ENCODE measurements at regions not wholly inside any gene's neighbourhood (a gene's known extent, or its start where the extent isn't known, plus 50 kb on each side); places are given as distances from the start of the nearest gene placed in this dataset.

DNA sequence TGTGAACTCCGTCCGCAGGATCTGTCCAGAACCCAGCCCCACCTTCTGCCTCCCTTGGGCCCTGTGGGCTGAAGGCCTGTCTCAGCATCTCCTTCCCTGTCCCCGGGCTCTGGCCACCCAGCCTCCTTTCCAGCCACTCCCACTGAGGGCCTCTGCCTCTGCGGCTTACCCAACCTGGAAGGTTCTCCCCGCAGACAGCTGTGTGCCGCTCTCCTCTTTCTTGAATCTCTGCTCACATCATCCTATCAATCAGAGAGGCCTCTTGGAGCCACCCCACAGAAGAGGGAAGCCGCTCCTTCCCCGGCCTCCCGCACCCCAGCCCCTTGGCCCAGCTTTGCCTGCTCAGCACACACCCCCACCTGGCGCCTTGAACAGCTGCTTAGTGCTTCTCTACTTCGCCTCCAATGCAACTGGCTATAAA is 81.5 kb upstream of the UNC5A start:
- DNase-seq = no peak
- Histone ChIP-seq H3K9me3 (replicated peaks) (no peaks in the 10 kb centered on the region), H3K4me3 (no peak overlapping the region), H3K27me3 (peaks cover 33% of the 10 kb centered on the region), H3K27ac (no peak overlapping the region), H3K4me1 (no peaks in the 10 kb centered on the region), H3K36me3 (no peaks in the 10 kb centered on the region)

GRCh38 chr5:176730815-176731475 is 79.4 kb upstream of the UNC5A start:
- Histone ChIP-seq H3K4me3 (no peak overlapping the region), H3K36me3 (no peaks in the 10 kb centered on the region), H3K4me1 (no peaks in the 10 kb centered on the region), H3K27ac (no peak overlapping the region), H3K9me3 (replicated peaks) (no peaks in the 10 kb centered on the region), H3K27me3 (peaks cover 31% of the 10 kb centered on the region)
- DNase-seq = no peak

- peaks cover 24% of the 10 kb centered on the region for H3K27me3 ChIP-seq
- DNase-seq = no peak
- no peaks in the 10 kb centered on the region for H3K9me3 ChIP-seq (replicated peaks)
- H3K4me1 ChIP-seq = no peaks in the 10 kb centered on the region
- no peaks in the 10 kb centered on the region for H3K36me3 ChIP-seq
- H3K4me3 ChIP-seq = no peak overlapping the region
- H3K27ac ChIP-seq = no peak overlapping the region
Observed at GRCh38 chr5:176731506-176732160, 78.7 kb upstream of the UNC5A start.

DNA sequence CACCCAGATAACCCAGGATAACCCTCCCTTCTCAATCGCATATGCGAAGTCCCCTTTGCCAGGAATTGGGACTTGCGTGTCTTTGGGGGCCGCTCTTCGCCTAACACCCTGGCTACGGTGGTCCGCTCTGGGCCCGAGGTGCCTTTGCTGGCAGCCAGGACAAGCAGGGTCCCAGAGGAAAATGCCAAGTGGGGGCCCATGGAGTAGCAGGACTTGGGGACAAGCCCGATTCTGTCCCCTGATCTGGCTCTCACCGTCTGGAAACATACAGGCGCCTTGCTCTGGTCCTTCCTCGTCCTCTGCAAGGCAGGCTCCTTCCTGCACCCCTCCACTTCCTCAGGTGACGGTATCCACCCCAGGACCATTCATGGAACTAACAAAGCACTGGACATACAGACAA is 78.1 kb upstream of the UNC5A start:
- Histone ChIP-seq H3K27ac (no peak overlapping the region), H3K9me3 (replicated peaks) (no peaks in the 10 kb centered on the region), H3K27me3 (peaks cover 19% of the 10 kb centered on the region), H3K36me3 (no peaks in the 10 kb centered on the region), H3K4me3 (no peak overlapping the region), H3K4me1 (no peaks in the 10 kb centered on the region)
- no peak for DNase-seq

DNA sequence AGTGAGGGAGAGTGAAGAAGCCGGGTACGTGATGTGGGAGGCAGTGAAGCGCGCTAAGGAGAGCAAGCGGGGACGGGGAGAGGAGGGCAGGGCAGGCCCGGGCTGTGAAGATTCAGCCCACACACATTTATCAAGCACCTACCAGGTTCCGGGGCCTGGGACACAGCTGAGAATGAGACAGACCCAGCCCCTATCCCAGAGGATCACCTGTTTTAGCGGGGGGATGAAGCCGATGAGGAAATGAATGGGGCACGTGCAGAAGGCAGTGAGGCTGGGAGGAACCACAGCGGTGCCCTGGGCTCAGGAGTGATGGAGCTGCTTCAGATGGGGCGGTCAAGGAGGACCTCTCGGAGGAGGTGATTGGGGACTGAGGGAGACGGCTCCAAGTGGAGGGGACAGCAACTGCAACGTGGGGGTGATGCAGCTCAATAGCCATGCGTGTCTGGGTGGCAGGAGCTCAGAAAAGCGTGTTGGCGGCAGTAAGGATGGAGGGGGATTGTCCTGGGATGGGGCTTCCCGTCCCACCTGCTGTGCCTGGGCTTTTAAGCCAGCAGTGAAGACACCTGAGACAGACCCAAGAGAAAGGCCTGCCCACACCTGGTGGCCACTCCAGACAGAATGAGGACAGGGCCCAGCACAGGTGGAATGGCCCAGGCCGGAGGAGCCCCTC is 77.5 kb upstream of the UNC5A start:
- H3K27me3 ChIP-seq = peaks cover 19% of the 10 kb centered on the region
- no peaks in the 10 kb centered on the region for H3K36me3 ChIP-seq
- no peaks in the 10 kb centered on the region for H3K4me1 ChIP-seq
- H3K27ac ChIP-seq = no peak overlapping the region
- no peak for DNase-seq
- H3K4me3 ChIP-seq = no peak overlapping the region
- no peaks in the 10 kb centered on the region for H3K9me3 ChIP-seq (replicated peaks)

GRCh38 chr5:176733406-176734262 is 76.7 kb upstream of the UNC5A start:
- DNase-seq = no peak
- H3K9me3 ChIP-seq (replicated peaks) = no peaks in the 10 kb centered on the region
- no peaks in the 10 kb centered on the region for H3K4me1 ChIP-seq
- H3K36me3 ChIP-seq = no peaks in the 10 kb centered on the region
- no peak overlapping the region for H3K4me3 ChIP-seq
- no peak overlapping the region for H3K27ac ChIP-seq
- peaks cover 20% of the 10 kb centered on the region for H3K27me3 ChIP-seq

DNA sequence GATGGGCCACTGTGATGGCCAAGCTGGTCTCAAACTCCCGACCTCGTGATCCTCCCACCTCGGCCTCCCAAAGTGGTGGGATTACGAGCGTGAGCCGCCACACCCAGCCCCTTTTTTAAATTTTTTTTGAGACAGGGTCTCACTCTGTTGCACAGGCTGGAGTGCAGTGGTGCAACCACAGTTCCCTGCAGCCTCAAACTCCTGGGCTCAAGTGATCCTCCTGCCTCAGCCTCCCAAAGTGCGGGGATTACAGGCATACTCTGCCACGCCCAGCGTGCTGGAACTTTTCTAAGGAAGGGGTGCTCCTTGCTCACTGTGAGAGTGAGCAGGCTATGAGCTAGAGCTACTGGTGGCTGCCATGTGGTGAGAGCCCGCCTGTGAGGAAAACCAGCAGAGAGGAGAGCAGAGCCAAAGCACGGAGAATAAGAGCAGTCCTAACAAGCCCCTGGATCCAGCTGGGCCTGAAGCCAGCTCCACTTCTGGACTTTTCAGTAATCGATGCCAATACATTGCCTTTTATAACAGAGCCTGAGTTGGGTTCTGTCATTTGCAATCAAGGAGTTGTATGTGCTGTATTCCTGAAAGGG is 75.5 kb upstream of the UNC5A start:
- Histone ChIP-seq H3K27me3 (peaks cover 32% of the 10 kb centered on the region), H3K36me3 (no peaks in the 10 kb centered on the region), H3K4me3 (no peak overlapping the region), H3K9me3 (replicated peaks) (no peaks in the 10 kb centered on the region), H3K27ac (no peak overlapping the region), H3K4me1 (no peaks in the 10 kb centered on the region)
- no peak for DNase-seq

DNA sequence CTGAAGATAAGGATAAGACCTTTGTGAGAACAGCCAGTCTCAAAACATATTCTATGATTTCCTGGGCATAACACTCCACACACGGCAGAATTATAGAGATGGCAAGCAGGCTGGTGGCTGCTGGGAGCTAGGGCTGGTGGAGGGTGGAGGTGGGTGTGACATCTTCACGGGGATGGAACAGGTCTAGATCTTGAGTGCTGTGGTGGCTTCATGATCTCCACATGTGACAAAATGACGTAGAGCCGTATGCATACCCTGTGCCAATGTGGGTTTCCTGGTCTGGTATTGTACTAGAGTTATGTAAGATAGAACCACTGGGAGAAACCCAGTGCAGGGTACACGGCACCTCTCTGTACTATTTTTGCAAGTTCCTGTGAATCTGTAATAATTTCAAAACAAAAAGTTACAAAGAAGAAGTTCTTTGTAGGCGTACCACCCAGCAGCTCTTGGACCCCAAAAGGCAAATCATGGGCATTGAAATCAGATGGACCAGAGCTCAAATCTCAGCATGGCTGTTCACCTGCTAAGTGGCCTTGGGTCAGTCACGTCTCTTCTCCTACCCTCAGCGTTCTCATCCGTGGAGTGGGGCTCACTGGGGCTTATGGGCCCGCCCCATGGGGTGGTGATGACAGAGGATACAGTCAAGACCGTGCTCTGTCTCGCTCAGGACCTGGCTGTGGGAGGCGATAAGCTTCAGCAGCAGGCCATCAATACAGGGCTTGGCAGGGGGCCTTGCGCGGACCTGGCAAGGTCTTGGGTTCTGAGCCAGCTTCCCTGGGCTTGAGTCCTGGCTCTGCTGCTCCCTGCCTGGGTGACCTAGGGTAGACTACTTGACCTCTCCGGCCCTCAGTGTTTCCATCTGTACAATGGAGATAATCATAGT is 74.7 kb upstream of the UNC5A start:
- Histone ChIP-seq H3K9me3 (replicated peaks) (no peaks in the 10 kb centered on the region), H3K4me1 (no peaks in the 10 kb centered on the region), H3K36me3 (no peaks in the 10 kb centered on the region), H3K4me3 (no peak overlapping the region), H3K27ac (no peak overlapping the region), H3K27me3 (peaks cover 39% of the 10 kb centered on the region)
- DNase-seq = no peak

GRCh38 chr5:176736301-176736930 is 73.9 kb upstream of the UNC5A start:
- no peak for DNase-seq
- no peaks in the 10 kb centered on the region for H3K36me3 ChIP-seq
- no peaks in the 10 kb centered on the region for H3K9me3 ChIP-seq (replicated peaks)
- H3K27ac ChIP-seq = no peak overlapping the region
- peaks cover 33% of the 10 kb centered on the region for H3K27me3 ChIP-seq
- no peaks in the 10 kb centered on the region for H3K4me1 ChIP-seq
- H3K4me3 ChIP-seq = no peak overlapping the region

GRCh38 chr5:176736931-176737745 is 73.2 kb upstream of the UNC5A start:
- Histone ChIP-seq H3K27me3 (peaks cover 28% of the 10 kb centered on the region), H3K9me3 (replicated peaks) (no peaks in the 10 kb centered on the region), H3K4me3 (no peak overlapping the region), H3K27ac (no peak overlapping the region), H3K36me3 (no peaks in the 10 kb centered on the region), H3K4me1 (no peaks in the 10 kb centered on the region)
- no peak for DNase-seq

- no peak for DNase-seq
- no peak overlapping the region for H3K27ac ChIP-seq
- H3K9me3 ChIP-seq (replicated peaks) = no peaks in the 10 kb centered on the region
- no peaks in the 10 kb centered on the region for H3K4me1 ChIP-seq
- no peaks in the 10 kb centered on the region for H3K36me3 ChIP-seq
- H3K27me3 ChIP-seq = peaks cover 28% of the 10 kb centered on the region
- no peak overlapping the region for H3K4me3 ChIP-seq
Observed at GRCh38 chr5:176737746-176738636, 72.4 kb upstream of the UNC5A start.

DNA sequence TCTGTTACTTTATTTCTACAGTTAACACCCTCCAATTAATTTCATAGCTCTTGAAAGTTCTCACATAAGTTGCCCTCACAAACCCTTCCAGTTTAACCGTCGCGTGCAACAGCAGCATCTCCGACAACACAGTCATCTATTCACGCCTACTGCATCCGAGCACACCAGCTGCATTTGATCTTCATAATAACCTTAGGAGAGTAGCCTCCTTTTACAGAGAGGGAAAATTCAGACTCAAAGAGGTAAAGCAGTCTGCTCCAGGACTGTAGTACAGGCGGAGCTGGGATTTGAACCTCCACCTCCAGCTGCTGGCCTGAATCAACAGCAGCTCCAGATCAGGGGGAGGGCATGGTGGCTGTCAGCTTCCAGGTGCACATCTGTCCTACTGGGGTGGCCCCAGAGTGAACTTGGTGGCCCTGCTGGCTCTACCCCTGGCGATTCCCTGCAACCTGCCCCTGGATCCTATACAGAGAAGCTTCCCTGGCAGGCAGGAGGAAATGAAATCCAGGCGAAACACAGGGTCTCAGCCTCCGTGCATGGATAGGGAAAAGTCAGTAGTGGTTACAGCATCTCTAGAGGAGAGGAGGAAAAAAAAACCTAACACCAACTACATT is 71.6 kb upstream of the UNC5A start:
- H3K27me3 ChIP-seq = peaks cover 28% of the 10 kb centered on the region
- no peaks in the 10 kb centered on the region for H3K4me1 ChIP-seq
- no peaks in the 10 kb centered on the region for H3K36me3 ChIP-seq
- DNase-seq = no peak
- no peak overlapping the region for H3K27ac ChIP-seq
- no peaks in the 10 kb centered on the region for H3K9me3 ChIP-seq (replicated peaks)
- H3K4me3 ChIP-seq = no peak overlapping the region

Measured in SJCRH30 (cell line).